HL-60 (cell line): ENCODE measurements at regions not wholly inside any gene's neighbourhood (a gene's known extent, or its start where the extent isn't known, plus 50 kb on each side); places are given as distances from the start of the nearest gene placed in this dataset.

Experiments
- DNase-seq, 2 experiments: peaks; one replicate each; pipeline ENCODE4 v3.0.0-alpha.2; 2010 to 2020; ENCODE audit warnings: low read depth in 1 of 2, low spot score in 1 of 2
- H3K27ac ChIP-seq: fragments of 250-450 bp; sonication (Bioruptor Pico); replicated peaks from 2 replicates; pipeline ENCODE4 v1.5.1; 2020; ENCODE audit warnings: mild to moderate bottlenecking, moderate library complexity
- H3K27me3 ChIP-seq: fragments of 250-450 bp; sonication (Bioruptor Pico); 2 replicates; pipeline ENCODE4 v1.5.1; 2021; ENCODE audit warnings: mild to moderate bottlenecking, moderate library complexity; ENCODE audit not compliant: insufficient read depth, poor library complexity, severe bottlenecking
- H3K4me3 ChIP-seq: replicated peaks from 2 replicates; pipeline ENCODE4 v1.5.1; 2011; ENCODE audit warnings: mild to moderate bottlenecking, control low read depth, low read length; ENCODE audit not compliant: insufficient read depth
- CTCF ChIP-seq: IDR thresholded peaks from one replicate; pipeline ENCODE4 v1.5.1; 2011; ENCODE audit warnings: low read length, control low read depth, inconsistent platforms; ENCODE audit not compliant: insufficient read depth
- GABPA ChIP-seq: IDR thresholded peaks from 2 replicates; pipeline ENCODE4 v1.6.1; 2012; ENCODE audit warnings: low read depth
- POLR2AphosphoS5 ChIP-seq: IDR thresholded peaks from 2 replicates; pipeline ENCODE4 v1.6.1; 2012; ENCODE audit warnings: low read depth
- SPI1 ChIP-seq: IDR thresholded peaks from 2 replicates; pipeline ENCODE4 v1.6.1; 2012; ENCODE audit warnings: low read depth, mild to moderate bottlenecking, borderline replicate concordance
- TF ChIP-seq, protein P1 (sequence below): IDR thresholded peaks from 2 replicates; pipeline ENCODE4 v1.6.1; 2012; ENCODE audit warnings: low read depth; ENCODE audit not compliant: insufficient replicate concordance

GRCh38 chr2:120461546-120462537 is 115.9 kb downstream of the INHBB start:
- TF ChIP-seq, protein P1, sequence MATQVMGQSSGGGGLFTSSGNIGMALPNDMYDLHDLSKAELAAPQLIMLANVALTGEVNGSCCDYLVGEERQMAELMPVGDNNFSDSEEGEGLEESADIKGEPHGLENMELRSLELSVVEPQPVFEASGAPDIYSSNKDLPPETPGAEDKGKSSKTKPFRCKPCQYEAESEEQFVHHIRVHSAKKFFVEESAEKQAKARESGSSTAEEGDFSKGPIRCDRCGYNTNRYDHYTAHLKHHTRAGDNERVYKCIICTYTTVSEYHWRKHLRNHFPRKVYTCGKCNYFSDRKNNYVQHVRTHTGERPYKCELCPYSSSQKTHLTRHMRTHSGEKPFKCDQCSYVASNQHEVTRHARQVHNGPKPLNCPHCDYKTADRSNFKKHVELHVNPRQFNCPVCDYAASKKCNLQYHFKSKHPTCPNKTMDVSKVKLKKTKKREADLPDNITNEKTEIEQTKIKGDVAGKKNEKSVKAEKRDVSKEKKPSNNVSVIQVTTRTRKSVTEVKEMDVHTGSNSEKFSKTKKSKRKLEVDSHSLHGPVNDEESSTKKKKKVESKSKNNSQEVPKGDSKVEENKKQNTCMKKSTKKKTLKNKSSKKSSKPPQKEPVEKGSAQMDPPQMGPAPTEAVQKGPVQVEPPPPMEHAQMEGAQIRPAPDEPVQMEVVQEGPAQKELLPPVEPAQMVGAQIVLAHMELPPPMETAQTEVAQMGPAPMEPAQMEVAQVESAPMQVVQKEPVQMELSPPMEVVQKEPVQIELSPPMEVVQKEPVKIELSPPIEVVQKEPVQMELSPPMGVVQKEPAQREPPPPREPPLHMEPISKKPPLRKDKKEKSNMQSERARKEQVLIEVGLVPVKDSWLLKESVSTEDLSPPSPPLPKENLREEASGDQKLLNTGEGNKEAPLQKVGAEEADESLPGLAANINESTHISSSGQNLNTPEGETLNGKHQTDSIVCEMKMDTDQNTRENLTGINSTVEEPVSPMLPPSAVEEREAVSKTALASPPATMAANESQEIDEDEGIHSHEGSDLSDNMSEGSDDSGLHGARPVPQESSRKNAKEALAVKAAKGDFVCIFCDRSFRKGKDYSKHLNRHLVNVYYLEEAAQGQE: no peak
- TF ChIP-seq SPI1 (no peak), GABPA (no peak), CTCF (no peak), POLR2AphosphoS5 (no peak)
- H3K4me3 ChIP-seq: no peak overlapping the region
- no peaks in the 10 kb centered on the region for H3K27me3 ChIP-seq
- DNase-seq: no peak
- no peak overlapping the region for H3K27ac ChIP-seq

- Histone ChIP-seq H3K27ac (no peak overlapping the region), H3K27me3 (no peaks in the 10 kb centered on the region), H3K4me3 (no peak overlapping the region)
- TF ChIP-seq SPI1 (no peak), POLR2AphosphoS5 (no peak), GABPA (no peak)
- TF ChIP-seq, protein P1: no peak
- DNase-seq: no peak
Measured at GRCh38 chr2:120463527-120463926, 117.6 kb downstream of the INHBB start.

DNA sequence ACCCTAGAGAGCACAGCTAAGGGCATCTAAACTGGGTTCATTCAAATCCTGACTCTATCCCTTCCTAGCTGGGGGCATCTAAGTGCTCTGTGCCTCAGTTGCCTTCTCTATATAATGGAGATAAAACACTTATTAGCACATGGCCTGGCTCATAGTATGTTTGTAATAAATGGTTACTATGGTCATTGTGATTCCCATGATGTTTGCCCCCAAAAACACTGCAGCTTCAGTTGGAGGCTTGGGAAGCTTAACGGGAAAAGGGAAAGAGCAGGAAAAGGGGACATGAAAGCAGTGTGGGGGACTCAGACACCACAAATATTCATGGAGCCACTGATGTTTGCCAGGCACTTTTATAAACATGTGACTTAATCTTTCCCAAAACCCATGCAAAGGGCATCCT is 118.1 kb downstream of the INHBB start:
- H3K4me3 ChIP-seq: no peak overlapping the region
- DNase-seq: no peak
- H3K27me3 ChIP-seq: no peaks in the 10 kb centered on the region
- no peak for TF ChIP-seq SPI1
- no peak for TF ChIP-seq GABPA
- TF ChIP-seq, protein P1: no peak
- no peak for TF ChIP-seq POLR2AphosphoS5
- TF ChIP-seq CTCF: no peak
- no peak overlapping the region for H3K27ac ChIP-seq
